Choroid plexus epithelial cell (primary cell): ENCODE measurements at regions not wholly inside any gene's neighbourhood (a gene's known extent, or its start where the extent isn't known, plus 50 kb on each side); places are given as distances from the start of the nearest gene placed in this dataset.
"Not testable (repeated sequence)": the region's sequence is repeated elsewhere in the genome, so short reads cannot be mapped to it uniquely, and the experiment has no call there.

Experiments
- DNase-seq: peaks from one replicate; pipeline ENCODE4 v3.0.0-alpha.2; 2010; ENCODE audit warnings: low read depth
- H3K4me3 ChIP-seq: 2 replicates; pipeline ENCODE4 v1.5.1; 2011; ENCODE audit warnings: low read depth, mild to moderate bottlenecking, control low read depth, low read length, moderate library complexity
- TF ChIP-seq, protein P1 (sequence below): conservative IDR thresholded peaks from 2 replicates; pipeline ENCODE4 v1.5.1; 2011; ENCODE audit warnings: low read depth, mild to moderate bottlenecking, control low read depth, inconsistent platforms, low read length, moderate library complexity

DNA sequence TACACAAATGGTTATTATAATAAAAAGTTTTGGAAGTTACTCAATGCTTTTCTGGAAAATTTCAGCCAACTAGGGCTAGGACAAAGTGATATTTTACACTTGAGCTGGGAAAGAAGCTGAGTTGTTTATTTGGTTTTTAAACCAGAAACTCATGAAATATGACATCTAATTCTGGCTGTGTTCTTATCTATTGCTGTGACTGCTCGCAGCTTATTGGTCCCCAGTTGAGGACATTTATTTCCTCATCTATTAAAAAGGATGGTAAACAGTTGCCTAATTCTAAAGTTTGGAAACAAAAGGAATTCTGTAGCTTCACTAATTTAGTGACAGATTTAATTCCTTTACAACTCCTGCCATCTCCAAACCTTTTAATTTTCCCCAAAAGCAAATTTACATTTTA, 487.6 kb upstream of the IL12A start:
- no peak for DNase-seq
- TF ChIP-seq, protein P1, sequence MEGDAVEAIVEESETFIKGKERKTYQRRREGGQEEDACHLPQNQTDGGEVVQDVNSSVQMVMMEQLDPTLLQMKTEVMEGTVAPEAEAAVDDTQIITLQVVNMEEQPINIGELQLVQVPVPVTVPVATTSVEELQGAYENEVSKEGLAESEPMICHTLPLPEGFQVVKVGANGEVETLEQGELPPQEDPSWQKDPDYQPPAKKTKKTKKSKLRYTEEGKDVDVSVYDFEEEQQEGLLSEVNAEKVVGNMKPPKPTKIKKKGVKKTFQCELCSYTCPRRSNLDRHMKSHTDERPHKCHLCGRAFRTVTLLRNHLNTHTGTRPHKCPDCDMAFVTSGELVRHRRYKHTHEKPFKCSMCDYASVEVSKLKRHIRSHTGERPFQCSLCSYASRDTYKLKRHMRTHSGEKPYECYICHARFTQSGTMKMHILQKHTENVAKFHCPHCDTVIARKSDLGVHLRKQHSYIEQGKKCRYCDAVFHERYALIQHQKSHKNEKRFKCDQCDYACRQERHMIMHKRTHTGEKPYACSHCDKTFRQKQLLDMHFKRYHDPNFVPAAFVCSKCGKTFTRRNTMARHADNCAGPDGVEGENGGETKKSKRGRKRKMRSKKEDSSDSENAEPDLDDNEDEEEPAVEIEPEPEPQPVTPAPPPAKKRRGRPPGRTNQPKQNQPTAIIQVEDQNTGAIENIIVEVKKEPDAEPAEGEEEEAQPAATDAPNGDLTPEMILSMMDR: no peak
- no peak overlapping the region for H3K4me3 ChIP-seq

- no peak for DNase-seq
Observed at GRCh38 chr3:159502986-159503385, 485.6 kb upstream of the IL12A start.

GRCh38 chr3:159510988-159511387, 477.6 kb upstream of the IL12A start:
- H3K4me3 ChIP-seq, DNase-seq: not testable (repeated sequence)

More at GRCh38 chr3:159502986-159503385, 485.6 kb upstream of the IL12A start:
- H3K4me3 ChIP-seq: no peak overlapping the region
- TF ChIP-seq, protein P1: no peak

- TF ChIP-seq, protein P1: no peak
- no peak for DNase-seq
- H3K4me3 ChIP-seq: no peak overlapping the region
Observed at GRCh38 chr3:159513444-159513843, 475.2 kb upstream of the IL12A start.

- H3K4me3 ChIP-seq: no peak overlapping the region
- DNase-seq: no peak
- TF ChIP-seq, protein P1: no peak
Observed at GRCh38 chr3:159513867-159514380, 474.7 kb upstream of the IL12A start.

DNA sequence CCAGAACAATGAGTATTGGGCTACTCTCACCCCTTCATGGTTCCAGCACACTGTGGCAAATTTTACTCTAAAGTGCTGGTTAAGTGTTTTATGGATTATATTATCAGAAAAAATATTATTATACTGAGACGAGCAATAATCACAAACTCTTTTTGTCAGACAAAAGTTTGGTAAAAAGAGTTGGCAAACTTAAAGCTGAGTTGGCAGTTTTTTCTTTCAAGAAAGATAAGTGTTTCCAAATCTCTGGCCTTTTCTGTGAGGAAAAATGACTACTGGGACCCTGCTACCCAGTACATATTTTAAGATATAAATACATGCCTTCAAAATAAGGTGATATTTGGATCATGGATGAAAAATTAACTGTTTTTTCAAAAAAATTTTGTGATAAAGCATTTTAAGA, 471.5 kb upstream of the IL12A start:
- no peak for DNase-seq
- TF ChIP-seq, protein P1: no peak
- no peak overlapping the region for H3K4me3 ChIP-seq

DNA sequence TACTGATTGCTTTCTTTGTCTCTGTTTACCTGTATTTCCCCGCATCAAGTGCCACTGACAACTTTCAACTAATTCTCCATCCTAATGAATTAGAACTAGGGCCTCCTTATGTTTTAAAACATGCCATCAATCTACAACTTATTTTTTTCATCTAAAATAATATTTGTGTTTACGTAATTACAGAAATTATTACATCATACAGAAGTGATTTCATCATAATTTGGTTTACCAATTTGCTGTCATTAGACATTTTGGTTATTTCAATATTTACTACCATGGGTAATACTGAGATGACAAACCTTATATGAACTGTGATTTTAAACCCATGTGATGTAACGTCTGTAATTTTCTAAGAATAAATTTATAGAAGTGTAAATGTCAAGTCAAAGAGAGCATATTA, 468.0 kb upstream of the IL12A start:
- no peak overlapping the region for H3K4me3 ChIP-seq
- TF ChIP-seq, protein P1: no peak
- DNase-seq: no peak
